ENCODE measurements at regions not wholly inside any gene's neighbourhood (a gene's known extent, or its start where the extent isn't known, plus 50 kb on each side); places are given as distances from the start of the nearest gene placed in this dataset.
"Not testable (repeated sequence)": the region's sequence is repeated elsewhere in the genome, so short reads cannot be mapped to it uniquely, and the experiment has no call there.

GRCh38 chr2:91525587-91525986 lies 2834.1 kb downstream of the RPIA start:
- DNase-seq, result not testable (repeated sequence)

GRCh38 chr2:91526083-91526482 lies 2834.6 kb downstream of the RPIA start:
- DNase-seq, result not testable (repeated sequence)

- not testable (repeated sequence) for DNase-seq
Measured at GRCh38 chr2:91527056-91527455, 2835.6 kb downstream of the RPIA start.

DNA sequence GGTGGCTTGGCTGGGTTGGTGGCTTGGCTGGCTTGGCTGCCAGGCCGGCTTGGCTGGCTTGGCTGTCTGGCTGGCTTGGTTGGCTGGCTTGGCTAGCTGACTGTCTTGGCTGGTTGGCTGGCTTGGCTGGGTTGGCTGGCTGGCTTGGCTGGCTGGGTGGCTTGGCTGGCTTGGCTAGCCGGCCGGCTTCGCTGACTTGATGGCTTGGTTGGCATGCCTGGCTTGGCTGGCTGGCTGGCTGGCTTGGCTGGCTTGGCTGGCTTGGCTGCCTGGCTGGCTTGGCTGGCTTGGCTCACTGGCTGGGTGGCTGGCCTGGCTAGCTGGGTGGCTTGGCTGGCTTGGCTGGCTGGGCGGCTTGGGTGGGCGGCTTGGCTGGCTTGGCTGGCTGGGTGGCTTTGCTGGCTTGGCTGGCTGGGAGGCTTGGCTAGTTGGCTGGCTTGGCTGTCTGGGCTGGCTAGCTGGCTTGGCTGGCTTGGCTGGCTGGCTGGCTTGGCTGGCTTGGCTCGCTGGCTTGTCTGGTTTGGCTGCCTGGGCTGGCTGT lies 2836.1 kb downstream of the RPIA start:
- not testable (repeated sequence) for DNase-seq

DNA sequence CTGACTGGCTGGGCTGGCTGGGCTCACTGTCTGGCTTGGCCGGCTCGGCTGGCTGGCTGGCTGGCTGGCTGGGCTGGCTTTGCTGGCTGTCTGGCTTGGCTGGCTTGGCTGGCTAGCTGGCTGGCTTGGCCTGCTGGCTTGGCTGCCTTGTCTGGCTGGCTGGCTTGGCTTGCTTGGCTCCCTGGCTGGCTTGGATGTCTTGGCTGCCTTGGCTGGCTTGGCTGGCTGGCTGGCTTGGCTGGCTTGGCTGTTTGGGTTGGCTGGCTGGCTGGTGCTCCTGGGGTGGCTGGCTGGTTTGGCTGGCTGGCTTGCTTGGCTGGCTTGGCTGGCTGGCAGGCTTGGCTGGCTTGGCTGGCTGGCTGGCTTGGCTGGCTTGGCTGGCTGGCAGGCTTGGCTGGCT lies 2836.9 kb downstream of the RPIA start:
- DNase-seq, result not testable (repeated sequence)

GRCh38 chr2:91536109-91536508 lies 2844.6 kb downstream of the RPIA start:
- DNase-seq, result not testable (repeated sequence)

GRCh38 chr2:91536549-91537263 lies 2845.2 kb downstream of the RPIA start:
- not testable (repeated sequence) for DNase-seq

- not testable (repeated sequence) for DNase-seq
Measured at GRCh38 chr2:91549316-91549715, 2857.8 kb downstream of the RPIA start.

DNA sequence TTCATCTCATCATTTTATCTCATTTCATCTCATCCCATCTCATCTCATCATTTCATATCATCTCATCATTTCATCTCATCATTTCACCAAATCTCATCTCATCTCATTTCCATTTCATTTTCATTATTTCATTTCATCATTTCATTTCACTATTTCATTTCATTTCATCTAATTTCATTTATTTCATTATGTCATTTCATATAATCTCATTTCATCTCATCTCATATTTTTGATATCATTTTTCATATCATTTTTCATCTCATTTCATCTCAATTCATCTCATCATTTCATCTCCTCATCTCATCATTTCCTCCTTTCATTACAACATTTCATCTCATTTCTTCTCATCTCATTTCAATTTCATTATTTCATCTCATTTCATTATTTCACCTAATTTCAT lies 2866.8 kb downstream of the RPIA start:
- DNase-seq, result not testable (repeated sequence)

DNA sequence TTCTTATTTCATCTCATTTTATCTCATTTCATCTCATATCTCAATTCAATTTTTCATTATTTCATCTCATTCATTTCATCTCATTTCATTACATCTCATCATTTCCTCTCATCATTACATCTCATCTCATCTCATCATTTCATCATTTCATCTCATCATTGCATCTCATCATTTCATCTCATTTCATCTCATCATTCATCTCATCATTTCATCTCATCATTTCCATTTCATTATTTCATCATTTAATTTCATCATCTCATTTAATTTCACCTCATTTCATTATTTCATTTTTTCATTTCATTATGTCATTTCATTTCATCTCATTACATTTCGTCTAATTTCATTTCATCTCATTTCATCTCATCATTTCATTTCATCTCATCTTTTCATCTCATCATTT lies 2867.8 kb downstream of the RPIA start:
- DNase-seq, result not testable (repeated sequence)

GRCh38 chr2:91559886-91560614 lies 2868.6 kb downstream of the RPIA start:
- not testable (repeated sequence) for DNase-seq

DNA sequence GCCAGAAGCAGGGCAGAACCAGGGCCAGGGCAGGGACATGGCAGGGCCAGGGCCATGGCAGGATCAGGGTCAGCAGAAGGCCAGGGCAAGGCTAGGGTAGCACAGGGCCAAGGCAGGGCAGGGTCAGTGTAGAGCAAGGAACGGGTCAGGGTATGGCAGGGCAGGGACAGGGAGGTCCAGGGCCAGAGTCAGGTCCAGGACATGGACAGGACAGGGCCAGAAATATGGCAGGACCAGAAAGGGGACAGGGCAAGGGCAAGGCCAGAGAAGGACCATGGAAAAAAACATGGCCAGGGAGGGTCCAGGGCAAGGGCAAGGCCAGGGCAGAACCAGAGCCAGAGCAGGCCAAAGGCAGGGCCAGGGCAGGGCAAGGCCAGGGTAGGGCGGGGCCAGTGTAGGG lies 2870.7 kb downstream of the RPIA start:
- peak in 1 of 2 donors; percentile 8 for DNase-seq

- peak in 1 of 2 donors; percentile 7 for DNase-seq
Measured at GRCh38 chr2:91564700-91565099, 2873.2 kb downstream of the RPIA start.

DNA sequence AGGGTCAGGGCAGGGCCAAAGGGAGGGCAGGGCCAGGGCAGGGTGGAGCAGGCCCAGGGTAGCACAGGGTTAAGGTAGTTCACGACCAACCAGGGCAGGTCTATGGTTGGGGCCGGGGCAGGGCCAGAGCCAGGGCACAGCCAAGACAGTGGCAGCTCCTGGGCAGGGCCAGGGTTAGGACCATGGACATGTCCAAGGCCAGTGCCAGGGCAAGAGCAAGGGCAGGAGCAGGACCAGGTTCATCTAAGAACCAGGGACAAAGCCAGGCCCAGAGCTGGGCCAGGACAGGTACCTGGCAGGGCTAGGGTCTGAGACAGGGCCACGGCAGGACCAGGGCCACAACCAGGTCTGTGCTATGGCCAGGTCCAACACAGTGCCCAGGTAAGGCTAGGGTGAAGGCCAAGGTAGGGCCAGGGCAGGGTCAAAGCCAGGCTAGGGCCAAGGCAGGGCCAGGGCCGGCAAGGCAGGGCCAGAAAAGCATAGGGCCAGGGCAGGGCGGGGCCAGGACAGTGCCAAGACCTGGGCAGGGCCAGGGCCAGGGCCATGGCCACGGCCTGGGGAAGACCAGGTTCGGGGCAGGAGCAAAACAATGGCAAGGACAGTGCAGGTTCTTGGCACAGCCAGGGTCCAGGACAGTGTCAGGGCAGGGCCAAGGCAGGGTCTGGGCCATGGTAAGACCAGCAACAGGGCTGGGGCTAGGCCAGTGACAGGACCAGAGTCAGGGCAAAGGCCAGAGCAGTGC lies 2874.4 kb downstream of the RPIA start:
- DNase-seq, result peak in 1 of 2 donors; percentile 9

DNA sequence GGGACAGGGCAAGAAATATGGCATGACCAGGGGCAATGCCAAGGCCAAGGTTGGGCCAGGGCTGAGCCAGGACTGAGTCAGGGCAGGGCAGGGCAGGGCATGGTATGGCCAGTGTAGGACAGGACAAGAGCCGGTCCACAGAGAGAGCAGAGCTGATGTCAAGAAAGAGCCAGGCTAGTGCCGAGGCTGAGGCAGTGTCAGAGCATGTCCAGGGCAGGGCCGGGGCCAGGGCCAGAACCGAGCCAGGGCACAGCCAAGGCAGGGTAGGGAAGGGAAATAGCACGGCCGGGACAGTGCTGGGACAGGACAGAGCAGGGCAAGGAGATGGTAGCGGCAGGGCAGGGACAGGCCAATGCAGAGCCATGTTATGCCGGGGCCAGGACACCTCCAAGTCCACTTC lies 2875.1 kb downstream of the RPIA start:
- peak in 1 of 2 donors; percentile 6 for DNase-seq

DNA sequence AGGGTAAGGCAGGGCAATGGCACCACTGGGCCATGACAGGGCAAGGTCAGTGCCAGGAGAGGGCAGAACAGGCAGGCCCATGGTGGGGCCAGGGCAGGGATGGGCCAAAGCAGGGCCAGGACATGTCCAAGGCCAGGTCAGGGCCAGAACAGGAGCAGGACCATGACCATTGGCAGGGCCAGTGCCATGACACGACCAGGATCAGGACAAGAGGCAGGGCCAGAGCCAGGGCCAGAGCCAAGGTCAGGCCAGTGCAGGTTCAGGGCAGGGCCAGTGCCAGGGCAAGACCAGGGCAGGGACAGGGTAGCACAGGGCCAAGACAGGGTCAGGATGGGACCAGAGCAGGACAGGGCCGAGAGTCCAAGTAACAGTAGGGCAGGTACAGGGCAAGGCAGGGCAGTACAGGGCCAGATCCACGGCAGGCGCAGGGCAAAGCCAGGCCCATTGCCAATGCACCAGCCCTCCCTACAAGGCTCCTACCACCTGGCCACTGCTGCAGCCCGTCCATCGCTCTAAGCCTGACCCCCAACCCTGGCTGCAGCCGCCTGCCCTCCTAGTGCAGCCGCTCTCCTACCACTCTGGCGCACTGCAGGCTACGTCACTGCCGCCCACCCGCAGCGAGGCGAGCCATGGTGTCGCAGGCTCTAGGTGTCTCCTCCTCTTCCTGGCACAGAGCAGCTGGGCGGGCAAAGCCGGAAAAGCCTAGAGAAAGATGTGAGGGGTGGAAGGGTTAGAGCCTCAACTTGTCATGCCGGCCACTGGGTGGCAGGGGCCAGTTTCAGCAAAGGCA lies 2876.3 kb downstream of the RPIA start:
- DNase-seq, result not testable (repeated sequence)

- DNase-seq, result not testable (repeated sequence)
Measured at GRCh38 chr2:91568391-91569338, 2877.2 kb downstream of the RPIA start.

GRCh38 chr2:91571239-91571923 lies 2879.9 kb downstream of the RPIA start:
- not testable (repeated sequence) for DNase-seq

GRCh38 chr2:91573018-91573417 lies 2881.5 kb downstream of the RPIA start:
- DNase-seq, result not testable (repeated sequence)

- not testable (repeated sequence) for DNase-seq
Measured at GRCh38 chr2:91573755-91574154, 2882.3 kb downstream of the RPIA start.
